AG04450 (cell line): ENCODE measurements at regions not wholly inside any gene's neighbourhood (a gene's known extent, or its start where the extent isn't known, plus 50 kb on each side); places are given as distances from the start of the nearest gene placed in this dataset.

ENCODE experiments used
- CTCF ChIA-PET: fragments of 300-600, 350-600 bp; formaldehyde crosslinking; extraction: SDS; loops from one replicate; lab custom pipeline; 2022; ENCODE audit warnings: antibody characterized with exemption, inconsistent platforms; lab: Charles Lee
- POLR2A ChIA-PET: fragments of 350-600 bp; formaldehyde crosslinking; extraction: SDS; loops from one replicate; lab custom pipeline; 2021; ENCODE audit warnings: antibody characterized with exemption, inconsistent platforms; lab: Yijun Ruan, JAX
- DNase-seq: peaks from one replicate; pipeline ENCODE4 v3.0.0-alpha.2; 2011; ENCODE audit warnings: low read depth, low spot score
- H3K27ac ChIP-seq: one replicate; pipeline ENCODE4 v1.5.1; 2012; ENCODE audit warnings: low read depth, low read length, control low read depth
- H3K27me3 ChIP-seq: one replicate; pipeline ENCODE4 v1.6.0; 2012; ENCODE audit warnings: low read length; ENCODE audit not compliant: control insufficient read depth, insufficient read depth
- H3K4me3 ChIP-seq: 2 replicates; pipeline ENCODE4 v1.5.1; 2011; ENCODE audit warnings: mild to moderate bottlenecking, low read depth, low read length, control low read depth
- H3K9me3 ChIP-seq: 2 replicates; pipeline ENCODE4 v1.5.1; 2012; ENCODE audit warnings: low read length; ENCODE audit not compliant: control insufficient read depth, insufficient read depth
- TF ChIP-seq, protein P1 (sequence below): IDR thresholded peaks from 2 replicates; pipeline ENCODE4 v1.5.1; 2011; ENCODE audit warnings: low read depth, low read length, control low read depth, inconsistent platforms

- CTCF ChIA-PET = no interaction called here
- H3K9me3 ChIP-seq = peaks cover 2% of the 10 kb centered on the region; the same call in 1 of the 2 replicates
- no peak overlapping the region for H3K4me3 ChIP-seq
- POLR2A ChIA-PET = no interaction called here
- no peak for DNase-seq
- H3K27ac ChIP-seq = no peak overlapping the region
- TF ChIP-seq, protein P1, sequence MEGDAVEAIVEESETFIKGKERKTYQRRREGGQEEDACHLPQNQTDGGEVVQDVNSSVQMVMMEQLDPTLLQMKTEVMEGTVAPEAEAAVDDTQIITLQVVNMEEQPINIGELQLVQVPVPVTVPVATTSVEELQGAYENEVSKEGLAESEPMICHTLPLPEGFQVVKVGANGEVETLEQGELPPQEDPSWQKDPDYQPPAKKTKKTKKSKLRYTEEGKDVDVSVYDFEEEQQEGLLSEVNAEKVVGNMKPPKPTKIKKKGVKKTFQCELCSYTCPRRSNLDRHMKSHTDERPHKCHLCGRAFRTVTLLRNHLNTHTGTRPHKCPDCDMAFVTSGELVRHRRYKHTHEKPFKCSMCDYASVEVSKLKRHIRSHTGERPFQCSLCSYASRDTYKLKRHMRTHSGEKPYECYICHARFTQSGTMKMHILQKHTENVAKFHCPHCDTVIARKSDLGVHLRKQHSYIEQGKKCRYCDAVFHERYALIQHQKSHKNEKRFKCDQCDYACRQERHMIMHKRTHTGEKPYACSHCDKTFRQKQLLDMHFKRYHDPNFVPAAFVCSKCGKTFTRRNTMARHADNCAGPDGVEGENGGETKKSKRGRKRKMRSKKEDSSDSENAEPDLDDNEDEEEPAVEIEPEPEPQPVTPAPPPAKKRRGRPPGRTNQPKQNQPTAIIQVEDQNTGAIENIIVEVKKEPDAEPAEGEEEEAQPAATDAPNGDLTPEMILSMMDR = no peak
- H3K27me3 ChIP-seq = no peaks in the 10 kb centered on the region
These were observed 294.4 kb upstream of the IRX5 start for GRCh38 chr16:54636221-54636793.

- no peak for DNase-seq
- Histone ChIP-seq H3K27ac (no peak overlapping the region), H3K27me3 (no peaks in the 10 kb centered on the region), H3K4me3 (no peak overlapping the region), H3K9me3 (peaks cover 3% of the 10 kb centered on the region; the same call in 1 of the 2 replicates)
- TF ChIP-seq, protein P1 = no peak
- ChIA-PET CTCF (no interaction called here), POLR2A (no interaction called here)
These were observed 296.7 kb upstream of the IRX5 start for GRCh38 chr16:54633943-54634362.

GRCh38 chr16:54632322-54633220 lies 298.1 kb upstream of the IRX5 start:
- Histone ChIP-seq H3K27me3 (no peaks in the 10 kb centered on the region), H3K9me3 (peaks cover 8% of the 10 kb centered on the region), H3K4me3 (no peak overlapping the region), H3K27ac (no peak overlapping the region)
- TF ChIP-seq, protein P1 = no peak
- POLR2A ChIA-PET = no interaction called here
- CTCF ChIA-PET = interaction anchor here (0.7 kb wide), 1 partner anchor 10 kb away, joined by 8 read pairs; no protein-coding TSS in a partner anchor
- no peak for DNase-seq

DNA sequence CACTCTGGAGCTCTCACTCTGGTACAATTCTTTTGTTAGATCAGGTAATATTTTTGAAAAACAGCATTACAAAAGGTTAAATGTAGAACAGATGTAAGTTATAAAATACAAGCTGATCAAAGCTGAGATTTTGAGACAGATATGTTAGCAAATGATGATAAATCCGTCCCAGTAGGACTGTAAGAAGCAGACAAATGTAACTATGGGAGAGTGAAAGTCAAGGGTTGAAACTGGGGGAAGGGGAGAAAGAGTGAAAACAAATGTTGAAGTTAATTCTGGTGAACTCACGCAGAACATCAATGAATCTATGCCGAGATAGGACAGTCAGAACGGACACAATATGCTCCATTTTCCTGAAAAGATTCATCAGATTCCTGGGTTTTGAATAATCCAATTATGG lies 298.9 kb upstream of the IRX5 start:
- no peak overlapping the region for H3K4me3 ChIP-seq
- no peak overlapping the region for H3K27ac ChIP-seq
- TF ChIP-seq, protein P1 = no peak
- CTCF ChIA-PET = interaction anchor here (0.7 kb wide), 1 partner anchor 10 kb away, joined by 8 read pairs; no protein-coding TSS in a partner anchor
- H3K27me3 ChIP-seq = no peaks in the 10 kb centered on the region
- DNase-seq = no peak
- POLR2A ChIA-PET = no interaction called here
- H3K9me3 ChIP-seq = peaks cover 13% of the 10 kb centered on the region
